Fibroblast of lung (primary cell): ENCODE measurements at regions not wholly inside any gene's neighbourhood (a gene's known extent, or its start where the extent isn't known, plus 50 kb on each side); places are given as distances from the start of the nearest gene placed in this dataset.

Experiments used
- CTCF ChIP-seq, 2 donors: IDR thresholded peaks in 1 of 2; conservative IDR thresholded peaks in 1 of 2; 1 replicate in 1 of 2; 2 replicates in 1 of 2; pipeline ENCODE4 v1.5.1; 2011 to 2012; ENCODE audit warnings: low read length in 2 of 2, control low read depth in 1 of 2, inconsistent platforms in 1 of 2, low read depth in 1 of 2, mild to moderate bottlenecking in 1 of 2
- EZH2 ChIP-seq: IDR thresholded peaks from 2 replicates; pipeline ENCODE4 v1.5.1; 2012; ENCODE audit warnings: low read length, control low read depth, mild to moderate bottlenecking; ENCODE audit errors: missing control alignments

- TF ChIP-seq CTCF (conservative IDR thresholded peaks at IDR 0.05 in 1 of 2, IDR thresholded peaks at IDR 0.05 in 1 of 2; ENCODE audit: low read depth in 1 of 2, low read length in 2 of 2) (peak; percentile 12 to 19), EZH2 (no peak)
Observed at GRCh38 chr3:146817704-146818103, 212.6 kb upstream of the PLSCR5 start.
